Endometrium (tissue), 2 donors: ENCODE measurements at regions not wholly inside any gene's neighbourhood (a gene's known extent, or its start where the extent isn't known, plus 50 kb on each side); places are given as distances from the start of the nearest gene placed in this dataset.
"Not testable (repeated sequence)": the region's sequence is repeated elsewhere in the genome, so short reads cannot be mapped to it uniquely, and the experiment has no call there.

Experiments
- FAIRE-seq: peaks from 2 replicates; lab custom pipeline; 2012; peaks lifted over from hg19 to GRCh38; lab: Jason Lieb, UNC
- donor health status: control.
- donor health status: control.

GRCh38 chr4:149203256-149204001 is 612.2 kb downstream of the IQCM start:
- FAIRE-seq = no peak

- FAIRE-seq = no peak
Observed at GRCh38 chr4:149202117-149202516, 613.5 kb downstream of the IQCM start.

- no peak for FAIRE-seq
Observed at GRCh38 chr4:149199594-149199993, 616.0 kb downstream of the IQCM start.

GRCh38 chr4:149194061-149194460 is 621.6 kb downstream of the IQCM start:
- no peak for FAIRE-seq

GRCh38 chr4:149187726-149188125 is 627.9 kb downstream of the IQCM start:
- FAIRE-seq = no peak

GRCh38 chr4:149183638-149184037 is 632.0 kb downstream of the IQCM start:
- FAIRE-seq = no peak

- not testable (repeated sequence) for FAIRE-seq
Observed at GRCh38 chr4:149181459-149181858, 634.2 kb downstream of the IQCM start.

- no peak for FAIRE-seq
Observed at GRCh38 chr4:149176039-149176438, 639.6 kb downstream of the IQCM start.

- FAIRE-seq = no peak
Observed at GRCh38 chr4:149175549-149175948, 640.1 kb downstream of the IQCM start.

GRCh38 chr4:149173241-149174013 is 642.2 kb downstream of the IQCM start:
- FAIRE-seq = no peak

- no peak for FAIRE-seq
Observed at GRCh38 chr4:149168645-149169044, 647.0 kb downstream of the IQCM start.

GRCh38 chr4:149166876-149167275 is 648.8 kb downstream of the IQCM start:
- FAIRE-seq = no peak

GRCh38 chr4:149166365-149166764 is 649.3 kb downstream of the IQCM start:
- FAIRE-seq = no peak

GRCh38 chr4:149164282-149164681 is 651.4 kb downstream of the IQCM start:
- FAIRE-seq = no peak

GRCh38 chr4:149161247-149161646 is 654.4 kb downstream of the IQCM start:
- no peak for FAIRE-seq

GRCh38 chr4:149160370-149160769 is 655.3 kb downstream of the IQCM start:
- no peak for FAIRE-seq

- FAIRE-seq = no peak
Observed at GRCh38 chr4:149158817-149159216, 656.8 kb downstream of the IQCM start.

GRCh38 chr4:149145803-149146202 is 669.8 kb downstream of the IQCM start:
- FAIRE-seq = no peak

GRCh38 chr4:149144060-149144459 is 671.6 kb downstream of the IQCM start:
- FAIRE-seq = no peak

GRCh38 chr4:149141391-149141790 is 674.3 kb downstream of the IQCM start:
- FAIRE-seq = no peak

- no peak for FAIRE-seq
Observed at GRCh38 chr4:149140841-149141240, 674.8 kb downstream of the IQCM start.

- no peak for FAIRE-seq
Observed at GRCh38 chr4:149136951-149137620, 678.6 kb downstream of the IQCM start.

GRCh38 chr4:149135062-149135461 is 680.6 kb downstream of the IQCM start:
- FAIRE-seq = no peak
